ENCODE measurements at regions not wholly inside any gene's neighbourhood (a gene's known extent, or its start where the extent isn't known, plus 50 kb on each side); places are given as distances from the start of the nearest gene placed in this dataset.

- Histone ChIP-seq H3K4me1 (ENCODE audit: control insufficient read depth in 1 of 2, insufficient read depth in 2 of 2, low read length in 2 of 2) (no peaks in the 10 kb centered on the region), H3K27me3 (ENCODE audit: low read depth, low read length) (peaks cover 5% of the 10 kb centered on the region), H3K36me3 (ENCODE audit: control insufficient read depth in 1 of 2, insufficient read depth in 2 of 2, low read length in 2 of 2) (no peaks in the 10 kb centered on the region), H3K27ac (ENCODE audit: low read length) (no peak overlapping the region), H3K9me3 (ENCODE audit: control insufficient read depth in 1 of 2, low read length in 2 of 2) (no peaks in the 10 kb centered on the region), H3K4me3 (ENCODE audit: low read depth in 1 of 2, low read length in 2 of 2) (no peak overlapping the region)
Observed at GRCh38 chr1:30336550-30337323, 386.6 kb downstream of the MATN1 start.

GRCh38 chr1:30335997-30336390 lies 387.4 kb downstream of the MATN1 start:
- no peak overlapping the region for H3K27ac ChIP-seq (ENCODE audit: low read length)
- no peak overlapping the region for H3K4me3 ChIP-seq (ENCODE audit: low read depth in 1 of 2, low read length in 2 of 2)
- no peaks in the 10 kb centered on the region for H3K9me3 ChIP-seq (ENCODE audit: control insufficient read depth in 1 of 2, low read length in 2 of 2)
- no peaks in the 10 kb centered on the region for H3K27me3 ChIP-seq (ENCODE audit: low read depth, low read length)
- no peaks in the 10 kb centered on the region for H3K4me1 ChIP-seq (ENCODE audit: control insufficient read depth in 1 of 2, insufficient read depth in 2 of 2, low read length in 2 of 2)
- no peaks in the 10 kb centered on the region for H3K36me3 ChIP-seq (ENCODE audit: control insufficient read depth in 1 of 2, insufficient read depth in 2 of 2, low read length in 2 of 2)

GRCh38 chr1:30335389-30335996 lies 387.9 kb downstream of the MATN1 start:
- Histone ChIP-seq H3K27ac (ENCODE audit: low read length) (no peak overlapping the region), H3K4me1 (ENCODE audit: control insufficient read depth in 1 of 2, insufficient read depth in 2 of 2, low read length in 2 of 2) (no peaks in the 10 kb centered on the region), H3K9me3 (ENCODE audit: control insufficient read depth in 1 of 2, low read length in 2 of 2) (no peaks in the 10 kb centered on the region), H3K27me3 (ENCODE audit: low read depth, low read length) (no peaks in the 10 kb centered on the region), H3K36me3 (ENCODE audit: control insufficient read depth in 1 of 2, insufficient read depth in 2 of 2, low read length in 2 of 2) (no peaks in the 10 kb centered on the region), H3K4me3 (ENCODE audit: low read depth in 1 of 2, low read length in 2 of 2) (no peak overlapping the region)

- Histone ChIP-seq H3K9me3 (ENCODE audit: control insufficient read depth in 1 of 2, low read length in 2 of 2) (no peaks in the 10 kb centered on the region), H3K27me3 (ENCODE audit: low read depth, low read length) (no peaks in the 10 kb centered on the region), H3K27ac (ENCODE audit: low read length) (no peak overlapping the region), H3K4me3 (ENCODE audit: low read depth in 1 of 2, low read length in 2 of 2) (no peak overlapping the region), H3K36me3 (ENCODE audit: control insufficient read depth in 1 of 2, insufficient read depth in 2 of 2, low read length in 2 of 2) (no peaks in the 10 kb centered on the region), H3K4me1 (ENCODE audit: control insufficient read depth in 1 of 2, insufficient read depth in 2 of 2, low read length in 2 of 2) (no peaks in the 10 kb centered on the region)
Observed at GRCh38 chr1:30334767-30335166, 388.6 kb downstream of the MATN1 start.

GRCh38 chr1:30332116-30333094 lies 391.0 kb downstream of the MATN1 start:
- Histone ChIP-seq H3K4me1 (ENCODE audit: control insufficient read depth in 1 of 2, insufficient read depth in 2 of 2, low read length in 2 of 2) (no peaks in the 10 kb centered on the region), H3K36me3 (ENCODE audit: control insufficient read depth in 1 of 2, insufficient read depth in 2 of 2, low read length in 2 of 2) (no peaks in the 10 kb centered on the region), H3K9me3 (ENCODE audit: control insufficient read depth in 1 of 2, low read length in 2 of 2) (no peaks in the 10 kb centered on the region), H3K27ac (ENCODE audit: low read length) (no peak overlapping the region), H3K4me3 (ENCODE audit: low read depth in 1 of 2, low read length in 2 of 2) (no peak overlapping the region), H3K27me3 (ENCODE audit: low read depth, low read length) (no peaks in the 10 kb centered on the region)

- H3K27ac ChIP-seq (ENCODE audit: low read length) = no peak overlapping the region
- no peaks in the 10 kb centered on the region for H3K27me3 ChIP-seq (ENCODE audit: low read depth, low read length)
- H3K4me1 ChIP-seq (ENCODE audit: control insufficient read depth in 1 of 2, insufficient read depth in 2 of 2, low read length in 2 of 2) = no peaks in the 10 kb centered on the region
- H3K4me3 ChIP-seq (ENCODE audit: low read depth in 1 of 2, low read length in 2 of 2) = no peak overlapping the region
- no peaks in the 10 kb centered on the region for H3K36me3 ChIP-seq (ENCODE audit: control insufficient read depth in 1 of 2, insufficient read depth in 2 of 2, low read length in 2 of 2)
- H3K9me3 ChIP-seq (ENCODE audit: control insufficient read depth in 1 of 2, low read length in 2 of 2) = no peaks in the 10 kb centered on the region
Observed at GRCh38 chr1:30331415-30332065, 391.8 kb downstream of the MATN1 start.

- no peaks in the 10 kb centered on the region for H3K36me3 ChIP-seq (ENCODE audit: control insufficient read depth in 1 of 2, insufficient read depth in 2 of 2, low read length in 2 of 2)
- H3K9me3 ChIP-seq (ENCODE audit: control insufficient read depth in 1 of 2, low read length in 2 of 2) = no peaks in the 10 kb centered on the region
- no peaks in the 10 kb centered on the region for H3K27me3 ChIP-seq (ENCODE audit: low read depth, low read length)
- no peak overlapping the region for H3K27ac ChIP-seq (ENCODE audit: low read length)
- no peaks in the 10 kb centered on the region for H3K4me1 ChIP-seq (ENCODE audit: control insufficient read depth in 1 of 2, insufficient read depth in 2 of 2, low read length in 2 of 2)
- no peak overlapping the region for H3K4me3 ChIP-seq (ENCODE audit: low read depth in 1 of 2, low read length in 2 of 2)
Observed at GRCh38 chr1:30330644-30331043, 392.7 kb downstream of the MATN1 start.

- H3K4me3 ChIP-seq (ENCODE audit: low read depth in 1 of 2, low read length in 2 of 2) = no peak overlapping the region
- no peak overlapping the region for H3K27ac ChIP-seq (ENCODE audit: low read length)
- H3K9me3 ChIP-seq (ENCODE audit: control insufficient read depth in 1 of 2, low read length in 2 of 2) = no peaks in the 10 kb centered on the region
- H3K27me3 ChIP-seq (ENCODE audit: low read depth, low read length) = no peaks in the 10 kb centered on the region
- no peaks in the 10 kb centered on the region for H3K4me1 ChIP-seq (ENCODE audit: control insufficient read depth in 1 of 2, insufficient read depth in 2 of 2, low read length in 2 of 2)
- H3K36me3 ChIP-seq (ENCODE audit: control insufficient read depth in 1 of 2, insufficient read depth in 2 of 2, low read length in 2 of 2) = no peaks in the 10 kb centered on the region
Observed at GRCh38 chr1:30329802-30330557, 393.4 kb downstream of the MATN1 start.

GRCh38 chr1:30329263-30329753 lies 394.1 kb downstream of the MATN1 start:
- no peak overlapping the region for H3K4me3 ChIP-seq (ENCODE audit: low read depth in 1 of 2, low read length in 2 of 2)
- H3K27ac ChIP-seq (ENCODE audit: low read length) = no peak overlapping the region
- no peaks in the 10 kb centered on the region for H3K9me3 ChIP-seq (ENCODE audit: control insufficient read depth in 1 of 2, low read length in 2 of 2)
- H3K27me3 ChIP-seq (ENCODE audit: low read depth, low read length) = no peaks in the 10 kb centered on the region
- H3K36me3 ChIP-seq (ENCODE audit: control insufficient read depth in 1 of 2, insufficient read depth in 2 of 2, low read length in 2 of 2) = no peaks in the 10 kb centered on the region
- H3K4me1 ChIP-seq (ENCODE audit: control insufficient read depth in 1 of 2, insufficient read depth in 2 of 2, low read length in 2 of 2) = no peaks in the 10 kb centered on the region

GRCh38 chr1:30328401-30329262 lies 394.8 kb downstream of the MATN1 start:
- Histone ChIP-seq H3K9me3 (ENCODE audit: control insufficient read depth in 1 of 2, low read length in 2 of 2) (no peaks in the 10 kb centered on the region), H3K27ac (ENCODE audit: low read length) (no peak overlapping the region), H3K27me3 (ENCODE audit: low read depth, low read length) (no peaks in the 10 kb centered on the region), H3K4me3 (ENCODE audit: low read depth in 1 of 2, low read length in 2 of 2) (no peak overlapping the region), H3K36me3 (ENCODE audit: control insufficient read depth in 1 of 2, insufficient read depth in 2 of 2, low read length in 2 of 2) (no peaks in the 10 kb centered on the region), H3K4me1 (ENCODE audit: control insufficient read depth in 1 of 2, insufficient read depth in 2 of 2, low read length in 2 of 2) (no peaks in the 10 kb centered on the region)
